HG02981 (cell line): ENCODE measurements at regions not wholly inside any gene's neighbourhood (a gene's known extent, or its start where the extent isn't known, plus 50 kb on each side); places are given as distances from the start of the nearest gene placed in this dataset.

Source experiments
- ATAC-seq: cut with Tn5 transposase; IDR thresholded peaks from one replicate; pipeline ENCODE4 v1.9.1; 2021; ENCODE audit warnings: mild to moderate bottlenecking, moderate library complexity; ENCODE audit not compliant: unreplicated experiment

GRCh38 chr16:74183601-74184360 lies 112.8 kb upstream of the PSMD7 start:
- ATAC-seq: no peak

GRCh38 chr16:74169687-74170376 lies 126.8 kb upstream of the PSMD7 start:
- ATAC-seq: no peak

- no peak for ATAC-seq
Observed at GRCh38 chr16:74169066-74169465, 127.5 kb upstream of the PSMD7 start.

- ATAC-seq: no peak
Observed at GRCh38 chr16:74168445-74168844, 128.2 kb upstream of the PSMD7 start.

GRCh38 chr16:74166456-74166855 lies 130.2 kb upstream of the PSMD7 start:
- no peak for ATAC-seq

- ATAC-seq: no peak
Observed at GRCh38 chr16:74165566-74166080, 131.0 kb upstream of the PSMD7 start.

GRCh38 chr16:74160759-74161158 lies 135.9 kb upstream of the PSMD7 start:
- ATAC-seq: no peak

GRCh38 chr16:74153773-74154172 lies 142.8 kb upstream of the PSMD7 start:
- ATAC-seq: no peak

- ATAC-seq: no peak
Observed at GRCh38 chr16:74146643-74147042, 150.0 kb upstream of the PSMD7 start.

- ATAC-seq: no peak
Observed at GRCh38 chr16:74143171-74143570, 153.4 kb upstream of the PSMD7 start.

- ATAC-seq: no peak
Observed at GRCh38 chr16:74141015-74141414, 155.6 kb upstream of the PSMD7 start.

GRCh38 chr16:74140557-74140956 lies 156.1 kb upstream of the PSMD7 start:
- no peak for ATAC-seq

- ATAC-seq: no peak
Observed at GRCh38 chr16:74123826-74124225, 172.8 kb upstream of the PSMD7 start.

GRCh38 chr16:74123195-74123594 lies 173.4 kb upstream of the PSMD7 start:
- no peak for ATAC-seq

GRCh38 chr16:74117798-74118197 lies 178.8 kb upstream of the PSMD7 start:
- ATAC-seq: no peak

GRCh38 chr16:74113545-74113944 lies 183.1 kb upstream of the PSMD7 start:
- no peak for ATAC-seq

GRCh38 chr16:74111456-74111982 lies 185.1 kb upstream of the PSMD7 start:
- ATAC-seq: no peak

- ATAC-seq: no peak
Observed at GRCh38 chr16:74107795-74108610, 188.6 kb upstream of the PSMD7 start.

- no peak for ATAC-seq
Observed at GRCh38 chr16:74104022-74104421, 192.6 kb upstream of the PSMD7 start.

GRCh38 chr16:74101379-74102137 lies 195.1 kb upstream of the PSMD7 start:
- no peak for ATAC-seq
